Right ventricle myocardium inferior (tissue), 1 donor: ENCODE measurements at regions not wholly inside any gene's neighbourhood (a gene's known extent, or its start where the extent isn't known, plus 50 kb on each side); places are given as distances from the start of the nearest gene placed in this dataset.

Experiments
- ATAC-seq: fragments of 200-7000 bp; cut with Tn5 transposase; one replicate; pipeline ENCODE4 v1.9.1; 2020; ENCODE audit warnings: mild to moderate bottlenecking, moderate library complexity
- DNase-seq: peaks from one replicate; pipeline ENCODE4 v3.0.0; 2021; ENCODE audit errors: missing footprints
- intact Hi-C: fragments of 100-400 bp; cut with DNase I; formaldehyde crosslinking; loops from one replicate; pipeline ENCODE4 v1.11.0; 2022
- donor health status: DM: no; HTN: yes; CAD: no; lungs with severe emphysema.

GRCh38 chr4:8705161-8706145 lies 112.9 kb downstream of the CPZ start:
- peak; percentile 37 for DNase-seq
- intact Hi-C loops, result no loop called here
- ATAC-seq, result no peak

GRCh38 chr4:8704632-8705031 lies 112.1 kb downstream of the CPZ start:
- DNase-seq (peak; percentile 28), ATAC-seq (no peak)

DNA sequence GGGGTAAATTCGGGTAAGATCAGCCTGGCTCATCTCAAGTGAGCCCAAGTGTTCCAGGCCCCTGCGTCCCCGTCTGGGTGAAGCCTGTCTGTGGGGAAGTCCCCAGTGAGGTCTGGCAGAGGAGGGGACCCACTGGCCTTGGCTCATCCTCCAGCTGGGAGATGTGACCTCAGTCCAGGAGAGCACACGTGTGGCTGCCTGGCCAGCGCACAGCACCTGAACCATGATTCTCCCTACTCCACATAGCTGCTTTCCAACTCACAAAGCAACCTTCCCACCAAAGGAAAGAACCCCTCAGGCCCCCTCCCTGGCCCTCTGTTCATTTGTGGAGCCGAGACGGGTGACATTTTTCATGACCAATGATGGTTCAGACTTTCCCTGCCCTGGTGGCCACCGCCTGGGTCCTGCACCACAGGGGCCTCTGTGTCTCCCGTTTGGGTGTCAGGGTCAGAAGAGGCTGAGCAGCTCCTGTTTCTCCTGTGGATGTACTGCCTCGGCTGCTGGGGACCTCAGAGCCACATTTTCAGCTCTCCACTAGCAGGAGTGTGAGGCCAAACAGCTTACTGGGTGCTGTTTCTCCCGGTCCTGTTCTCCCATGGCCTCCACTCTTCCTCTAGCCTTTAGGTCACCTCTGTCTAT lies 111.4 kb downstream of the CPZ start:
- intact Hi-C loops, result no loop called here
- ATAC-seq (no peak), DNase-seq (peak; percentile 57)

More at GRCh38 chr4:8704632-8705031, 112.1 kb downstream of the CPZ start:
- intact Hi-C loops, result no loop called here

GRCh38 chr4:8703401-8703696 lies 110.8 kb downstream of the CPZ start:
- no peak for ATAC-seq
- DNase-seq, result no peak
- intact Hi-C loops, result no loop called here

- DNase-seq, result peak; percentile 39
- ATAC-seq, result no peak
- intact Hi-C loops, result no loop called here
Measured at GRCh38 chr4:8702516-8703400, 110.2 kb downstream of the CPZ start.

- DNase-seq, result no peak
- intact Hi-C loops, result no loop called here
- ATAC-seq, result no peak
Measured at GRCh38 chr4:8702020-8702495, 109.5 kb downstream of the CPZ start.

DNA sequence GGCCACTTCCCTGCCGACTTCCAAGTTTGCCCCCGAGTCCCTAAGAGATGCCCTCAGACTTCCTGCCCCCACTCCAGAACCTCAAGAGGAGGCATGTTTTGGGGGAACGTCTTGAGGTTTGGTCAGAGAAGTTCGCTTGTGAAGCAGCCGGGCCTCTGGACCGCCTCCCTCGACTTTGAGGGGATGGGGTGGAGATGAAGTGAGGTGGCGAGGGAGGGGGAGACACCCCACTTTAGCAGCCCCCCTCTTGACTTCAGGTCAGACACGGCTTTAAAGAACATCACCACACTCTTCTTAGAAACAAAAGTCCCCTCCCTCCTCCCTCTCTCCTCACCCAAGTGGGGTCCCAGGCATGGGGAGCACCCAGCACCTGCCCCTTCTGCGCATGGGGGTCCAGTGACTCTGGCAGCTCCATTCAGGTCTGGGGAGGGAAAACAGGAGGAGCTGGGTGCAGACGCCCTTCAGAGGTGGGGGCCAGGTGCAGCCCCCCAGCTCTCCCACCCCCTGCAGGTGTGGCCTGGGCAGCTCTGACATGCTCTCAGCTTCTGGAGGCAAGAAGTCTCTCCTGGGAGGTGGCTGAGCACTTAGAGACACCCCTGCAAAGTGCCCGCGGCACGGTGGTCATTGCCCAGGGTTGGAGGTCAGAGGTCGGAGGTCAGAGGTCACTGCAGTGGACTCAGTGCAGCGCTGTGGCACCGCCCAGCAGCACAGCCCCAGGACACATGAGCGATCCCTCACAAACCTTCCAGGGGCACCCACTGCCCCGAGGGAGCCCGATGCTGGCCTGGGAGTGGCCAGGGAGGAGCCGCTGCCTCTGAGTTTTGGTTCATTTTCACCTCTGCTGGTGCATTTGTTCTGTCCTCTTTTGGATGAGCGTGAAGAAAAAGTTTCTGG lies 108.8 kb downstream of the CPZ start:
- intact Hi-C loops, result no loop called here
- ATAC-seq, result no peak
- no peak for DNase-seq

GRCh38 chr4:8700531-8700930 lies 108.0 kb downstream of the CPZ start:
- DNase-seq (no peak), ATAC-seq (no peak)
- intact Hi-C loops, result no loop called here

DNA sequence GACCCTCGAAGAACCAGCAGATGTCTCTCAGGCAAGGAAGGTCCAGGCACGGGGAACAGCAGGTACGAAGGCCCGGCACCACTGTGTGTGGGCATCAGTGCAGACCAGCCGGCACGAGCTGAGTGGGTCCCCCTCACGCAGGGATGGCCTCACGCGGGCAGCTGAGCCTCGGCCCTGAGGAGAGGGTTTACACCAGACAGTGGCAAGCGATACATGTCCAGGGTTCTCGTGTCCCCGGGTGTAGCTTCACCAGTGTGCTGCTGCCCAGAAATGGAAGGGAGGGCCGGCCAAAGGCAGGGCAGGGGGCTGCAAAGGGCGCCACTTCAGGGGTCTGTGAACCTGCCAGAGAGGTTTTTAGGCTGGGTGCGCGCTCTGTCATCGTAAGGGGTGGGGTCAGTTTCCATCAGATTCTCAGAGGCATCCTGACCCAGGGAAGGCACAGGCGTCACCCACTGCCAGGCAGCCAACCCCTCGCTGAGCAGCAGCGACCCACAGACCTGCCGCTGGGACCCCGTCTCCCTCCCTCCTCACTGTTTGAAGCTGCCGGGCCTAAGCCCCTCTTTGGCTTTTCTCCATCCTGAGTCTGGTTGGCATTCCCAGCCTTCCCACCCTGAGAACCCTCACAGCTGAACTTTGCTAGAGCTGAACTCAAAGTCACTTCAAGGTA lies 107.0 kb downstream of the CPZ start:
- no peak for DNase-seq
- intact Hi-C loops, result no loop called here
- no peak for ATAC-seq

GRCh38 chr4:8699063-8699385 lies 106.5 kb downstream of the CPZ start:
- no peak for DNase-seq
- intact Hi-C loops, result no loop called here
- ATAC-seq, result no peak

- ATAC-seq (no peak), DNase-seq (no peak)
- intact Hi-C loops, result no loop called here
Measured at GRCh38 chr4:8698341-8699062, 105.9 kb downstream of the CPZ start.

DNA sequence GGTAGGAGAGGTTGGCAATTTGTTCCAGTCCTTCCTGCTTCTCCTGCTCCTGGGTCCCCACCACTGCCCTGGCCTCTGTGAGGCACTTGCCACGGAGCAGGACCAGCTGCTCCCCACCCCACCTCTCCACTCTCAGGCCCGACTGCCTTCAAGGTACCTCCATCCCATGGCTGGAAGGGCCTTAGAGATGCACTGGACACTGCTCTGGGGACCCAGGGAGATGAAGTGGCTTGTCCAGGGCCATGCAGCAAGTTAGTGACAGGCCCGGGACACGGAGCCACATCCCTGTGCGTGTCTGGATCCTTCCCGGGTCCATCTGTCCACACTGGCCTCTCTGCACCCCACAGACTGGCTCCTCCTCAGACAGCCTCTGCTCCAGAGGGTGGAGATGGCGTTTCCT lies 105.3 kb downstream of the CPZ start:
- DNase-seq (no peak), ATAC-seq (no peak)
- intact Hi-C loops, result no loop called here

- intact Hi-C loops, result no loop called here
- ATAC-seq, result no peak
- DNase-seq, result no peak
Measured at GRCh38 chr4:8696369-8697127, 104.0 kb downstream of the CPZ start.

DNA sequence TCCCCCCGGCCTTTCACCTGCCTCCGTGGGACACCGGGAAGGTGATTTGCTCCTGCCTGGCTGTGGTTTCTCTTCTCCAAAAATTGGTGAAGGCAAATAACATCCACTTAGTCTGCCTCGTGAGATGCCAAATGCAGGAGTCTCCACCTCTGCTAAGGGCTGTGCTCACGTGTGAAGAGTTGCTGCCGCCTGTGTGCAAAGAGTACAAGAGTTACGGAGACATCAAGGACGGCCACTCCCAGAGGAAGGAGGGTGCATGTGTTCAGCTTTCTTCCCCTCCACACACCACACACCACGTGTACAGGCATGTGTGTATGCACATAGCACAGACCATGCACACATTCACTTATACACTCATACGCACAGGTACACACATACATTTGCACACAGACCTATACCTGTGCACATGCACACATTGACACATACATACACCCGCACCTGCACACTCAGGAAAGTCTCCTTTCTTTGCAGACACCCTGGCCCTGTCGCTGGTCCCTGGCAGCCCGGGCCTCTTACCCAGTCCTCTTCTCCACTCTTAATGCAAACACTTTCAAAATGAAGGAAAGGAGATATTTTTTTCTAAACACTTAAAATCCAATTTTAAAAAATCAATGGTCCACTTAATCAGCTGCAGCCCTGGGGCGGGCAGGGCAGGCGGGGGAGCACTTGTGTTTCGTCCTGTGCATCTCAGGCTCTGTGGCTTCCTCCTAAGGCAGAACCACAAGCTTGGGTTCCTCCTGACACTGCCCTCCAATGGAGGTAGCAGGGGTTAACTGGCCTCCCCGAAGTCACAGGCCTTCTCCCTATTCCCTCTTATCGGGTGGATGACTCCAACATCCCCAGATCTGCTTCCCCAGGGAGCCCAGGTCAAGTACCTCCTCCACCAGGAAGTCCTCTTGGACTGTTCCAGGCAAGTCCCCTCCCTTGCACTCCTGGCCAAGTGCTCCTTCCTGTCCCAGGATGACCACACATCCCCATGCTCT lies 103.0 kb downstream of the CPZ start:
- DNase-seq, result no peak
- ATAC-seq, result no peak
- intact Hi-C loops, result no loop called here

- DNase-seq, result no peak
- no peak for ATAC-seq
- intact Hi-C loops, result no loop called here
Measured at GRCh38 chr4:8694651-8695151, 102.1 kb downstream of the CPZ start.
